ENCODE measurements at regions not wholly inside any gene's neighbourhood (a gene's known extent, or its start where the extent isn't known, plus 50 kb on each side); places are given as distances from the start of the nearest gene placed in this dataset.

DNA sequence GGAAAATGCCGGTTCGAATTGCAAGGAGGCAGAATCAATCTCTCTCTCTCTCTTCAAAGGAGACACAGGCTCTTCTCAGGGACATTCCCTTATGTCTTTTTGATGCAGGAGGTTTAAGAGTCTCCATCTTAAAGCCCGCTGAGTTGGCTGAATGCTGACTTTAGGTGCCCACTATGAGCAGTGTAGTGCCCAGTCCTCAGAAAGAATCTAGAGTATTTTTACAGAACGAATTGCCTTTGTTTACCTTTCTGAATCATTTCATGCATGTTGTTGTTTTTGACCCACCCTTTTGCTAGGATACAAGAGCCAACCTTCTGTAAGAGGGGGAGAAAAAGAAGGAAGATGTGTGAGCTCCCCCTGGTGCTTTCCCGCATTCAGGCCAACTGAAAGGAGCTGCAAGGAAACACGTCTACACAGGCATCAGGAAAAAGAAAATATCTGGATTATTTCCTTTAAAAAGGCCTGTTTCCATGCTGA is 193.5 kb upstream of the TCF4 start:
- ATAC-seq (peak; percentile 57), DNase-seq (ENCODE audit: missing footprints) (peak; percentile 50)

DNA sequence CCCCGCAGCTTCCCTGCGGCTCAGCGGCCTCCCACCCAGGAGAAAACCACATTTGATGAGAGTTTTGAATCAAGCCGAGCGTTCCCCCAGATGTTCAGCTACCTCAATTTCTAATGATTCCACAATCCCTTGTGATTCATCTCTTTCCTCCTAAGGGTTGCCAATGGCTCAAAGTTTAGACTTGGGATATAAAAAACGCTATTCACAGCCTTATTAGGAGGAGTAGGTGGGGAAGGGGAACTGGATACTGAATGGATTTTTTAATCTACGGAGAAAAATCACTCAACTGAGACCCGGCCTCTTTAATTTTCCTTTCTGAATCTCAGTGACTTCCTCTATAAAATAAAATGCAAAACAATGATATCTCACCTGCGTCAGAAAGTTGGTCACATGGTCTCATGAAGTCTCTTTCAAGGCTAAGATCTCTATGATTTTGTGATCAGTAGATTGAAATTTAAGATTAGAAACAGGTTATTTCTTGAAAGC is 192.6 kb upstream of the TCF4 start:
- ATAC-seq (peak; percentile 11), DNase-seq (ENCODE audit: missing footprints) (no peak)
- intact Hi-C loops (cut with DNase I) = loop anchor here (2.0 to 10.0 kb wide), 6 partner anchors 82 to 797 kb away; no protein-coding TSS in a partner anchor

More for the DNA sequence above, 193.5 kb upstream of the TCF4 start:
- intact Hi-C loops (cut with DNase I) = loop anchor here (2.0 to 10.0 kb wide), 6 partner anchors 81 to 796 kb away; no protein-coding TSS in a partner anchor

DNA sequence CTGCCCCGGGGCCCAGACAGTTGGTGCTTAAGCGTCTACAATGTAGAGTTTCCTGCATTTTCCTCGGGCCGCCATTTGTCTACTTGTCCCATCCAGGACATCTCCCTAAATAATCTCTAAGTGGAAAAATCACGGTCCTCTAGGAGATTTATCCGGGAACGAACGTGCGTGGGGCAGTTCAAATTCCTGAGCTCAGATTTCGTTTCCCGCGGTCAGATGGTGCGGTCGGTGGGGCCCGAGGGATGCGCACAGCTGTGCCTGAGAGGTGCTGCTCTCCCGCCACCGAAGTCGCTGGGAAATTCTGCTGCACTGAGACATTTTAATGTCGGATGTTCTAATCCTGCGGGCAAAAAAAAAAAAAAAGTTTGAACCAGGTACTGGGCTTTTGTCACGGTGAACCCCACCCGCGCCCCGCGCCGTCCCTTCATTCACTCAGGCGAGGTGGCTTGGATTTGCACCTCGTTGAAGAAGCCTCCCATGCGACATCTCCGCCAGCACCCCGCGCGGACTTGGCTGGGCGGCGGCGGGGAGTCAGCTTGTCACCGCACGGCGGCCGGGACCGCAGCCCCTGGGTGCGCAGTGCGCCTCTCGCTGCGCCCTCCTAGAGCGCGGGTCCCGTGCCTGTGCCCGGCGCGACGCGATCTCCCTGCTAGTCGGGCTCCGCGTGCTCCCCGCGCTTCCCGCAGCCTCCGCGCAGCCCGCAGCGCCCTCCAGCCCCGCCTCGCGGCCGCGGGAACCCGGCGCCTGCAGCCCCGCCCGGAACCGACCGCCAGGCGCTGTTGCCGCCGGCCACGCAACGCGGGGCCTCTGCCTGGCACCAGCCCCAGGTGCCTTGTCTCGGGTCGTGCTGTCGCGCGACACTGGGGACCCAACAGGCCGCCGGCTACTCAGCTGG is 191.9 kb upstream of the TCF4 start:
- ATAC-seq (peak; percentile 67), DNase-seq (ENCODE audit: missing footprints) (peak; percentile 71)
- intact Hi-C loops (cut with DNase I) = loop anchor here (2.0 to 10.0 kb wide), 9 partner anchors 82 to 797 kb away; partner anchors contain the start of gene TCF4

DNA sequence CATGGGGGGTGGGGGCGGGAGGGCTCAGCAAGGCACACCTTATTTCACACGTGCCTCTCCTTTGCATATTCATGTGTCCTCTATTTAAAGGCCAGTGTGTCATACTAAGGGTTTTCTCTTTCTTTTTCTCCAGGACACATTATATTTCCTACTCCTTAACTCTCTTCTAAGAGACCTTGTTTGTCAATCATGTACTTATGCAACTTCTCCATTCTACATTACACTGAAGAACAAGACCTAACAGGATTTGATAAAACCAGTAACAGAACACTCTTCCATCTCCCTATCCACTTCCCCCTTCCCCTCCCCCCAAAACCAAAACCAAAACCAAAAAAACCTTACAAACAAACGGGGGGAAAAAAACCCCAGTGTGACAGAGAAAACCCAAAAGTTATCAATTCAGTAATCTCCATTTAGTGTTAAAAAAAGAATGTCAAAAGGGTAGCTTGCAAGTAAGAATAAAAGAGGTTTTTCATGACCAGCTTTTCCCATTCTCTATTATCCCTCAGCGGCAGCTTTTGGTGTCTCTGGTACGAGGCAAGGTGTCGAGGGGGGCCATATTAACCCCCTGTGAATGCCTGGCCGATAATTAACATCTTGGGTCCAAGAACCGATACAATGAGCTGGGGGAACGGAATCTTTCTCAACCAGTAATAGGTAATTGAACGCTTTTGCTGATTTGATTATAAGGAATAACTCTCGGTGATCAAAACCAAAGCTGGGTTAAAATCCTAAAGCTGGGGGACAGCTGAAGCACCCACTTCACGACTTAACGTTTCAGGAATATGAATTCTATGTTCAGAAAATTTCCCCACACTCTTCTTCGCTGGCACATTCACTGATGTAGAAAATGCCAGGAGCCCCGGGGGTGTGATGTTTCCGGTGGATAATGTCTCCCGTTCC is 191.0 kb upstream of the TCF4 start:
- ATAC-seq (peak; percentile 60), DNase-seq (ENCODE audit: missing footprints) (peak; percentile 70)
- intact Hi-C loops (cut with DNase I) = loop anchor here (2.0 to 10.0 kb wide), 3 partner anchors 190 to 377 kb away; partner anchors contain the start of gene TCF4

DNA sequence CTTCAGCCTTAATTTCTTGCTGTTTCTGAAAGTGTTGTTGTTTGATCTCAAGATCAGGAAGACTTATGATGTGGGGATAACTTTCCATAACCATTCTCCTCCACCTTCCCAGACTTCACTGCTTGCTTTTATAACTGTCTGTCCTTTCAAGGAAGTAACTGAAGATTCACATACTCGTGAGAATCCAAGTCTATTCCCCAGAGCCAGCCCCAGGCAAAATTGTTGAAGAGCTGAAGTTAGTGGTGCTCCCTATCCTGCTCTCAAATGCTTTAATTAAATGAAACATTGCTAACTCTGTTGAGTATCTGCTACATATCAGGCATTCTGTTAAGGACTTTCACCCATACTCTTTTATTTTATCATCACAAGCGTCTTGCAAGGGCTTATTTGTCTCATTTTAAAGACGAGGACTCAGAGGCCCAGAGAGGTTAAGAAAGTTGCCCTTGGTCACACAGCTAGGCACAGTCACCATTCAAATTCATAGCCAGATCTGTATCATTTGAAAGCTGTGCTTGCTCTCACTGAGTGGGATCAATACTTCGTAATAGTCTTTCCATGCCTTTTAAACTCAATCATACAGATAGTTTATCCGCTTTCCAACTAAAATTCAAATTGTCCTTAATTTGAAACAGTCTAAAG is 189.8 kb upstream of the TCF4 start:
- intact Hi-C loops (cut with DNase I) = loop anchor here (2.0 to 10.0 kb wide), 3 partner anchors 189 to 375 kb away; partner anchors contain the start of gene TCF4
- DNase-seq (ENCODE audit: missing footprints) (no peak), ATAC-seq (no peak)

DNA sequence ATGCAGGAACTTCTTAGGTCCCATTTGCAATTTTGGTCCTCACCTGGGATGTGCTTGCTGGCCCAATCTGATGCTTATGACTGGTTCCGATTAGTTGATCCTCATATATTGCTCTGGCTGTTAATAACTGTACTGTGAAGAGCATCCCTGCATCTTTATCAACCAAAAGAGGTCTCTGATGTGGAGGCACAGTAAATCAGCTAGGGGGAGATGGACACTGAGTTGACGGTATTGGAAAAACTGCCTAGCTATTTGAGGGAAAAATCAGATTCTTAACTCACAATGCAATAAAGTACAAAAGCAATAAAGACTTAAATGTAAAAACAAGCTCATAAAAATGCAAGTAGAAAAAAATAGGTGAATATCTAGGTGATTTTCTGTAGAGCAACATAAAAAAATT is 188.0 kb upstream of the TCF4 start:
- DNase-seq (ENCODE audit: missing footprints) (no peak), ATAC-seq (no peak)
- intact Hi-C loops (cut with DNase I) = loop anchor here (5.0 to 10.0 kb wide), 2 partner anchors 261 to 374 kb away; no protein-coding TSS in a partner anchor

DNA sequence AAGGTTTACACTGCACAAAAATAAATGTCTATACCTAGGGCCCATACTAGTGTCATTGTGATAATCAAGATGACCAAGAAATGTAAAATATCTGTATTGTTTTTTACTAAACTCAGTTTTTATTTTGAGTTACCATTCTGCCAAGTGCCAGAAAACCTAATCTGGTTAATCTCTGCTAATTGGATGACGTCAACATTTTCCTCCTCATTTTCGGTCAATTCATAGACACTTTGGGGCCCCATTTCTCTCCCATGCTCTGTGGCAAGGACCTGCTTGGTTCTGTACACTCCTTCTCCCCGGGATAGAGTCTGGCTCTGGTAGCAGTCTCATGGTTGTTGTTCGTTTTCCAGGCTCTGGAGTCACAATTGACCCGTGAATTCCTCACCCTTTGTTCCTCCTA is 186.5 kb upstream of the TCF4 start:
- ATAC-seq (no peak), DNase-seq (ENCODE audit: missing footprints) (no peak)
- intact Hi-C loops (cut with DNase I) = loop anchor here (10.0 kb wide), 1 partner anchor 260 kb away; no protein-coding TSS in a partner anchor

DNA sequence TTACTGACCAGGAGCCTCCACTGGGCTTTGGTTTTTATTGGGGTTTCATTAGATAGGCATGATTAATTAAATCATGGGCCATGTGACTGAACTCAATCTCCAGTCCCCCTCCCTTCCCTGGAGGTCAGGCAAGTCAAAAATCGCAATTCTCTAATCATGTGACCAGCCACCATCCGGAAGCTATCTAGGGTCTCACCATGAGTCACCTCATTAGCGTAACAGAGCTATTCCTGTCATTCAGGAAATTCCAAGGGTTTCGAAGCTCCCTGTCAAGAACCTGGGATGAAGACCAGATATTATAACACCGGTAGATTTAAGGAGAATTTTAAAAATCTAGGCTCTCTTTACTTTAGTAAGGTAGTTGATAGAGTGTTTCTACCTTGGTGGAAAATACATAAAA is 180.3 kb upstream of the TCF4 start:
- intact Hi-C loops (cut with DNase I) = no loop called here
- DNase-seq (ENCODE audit: missing footprints) (no peak), ATAC-seq (no peak)

DNA sequence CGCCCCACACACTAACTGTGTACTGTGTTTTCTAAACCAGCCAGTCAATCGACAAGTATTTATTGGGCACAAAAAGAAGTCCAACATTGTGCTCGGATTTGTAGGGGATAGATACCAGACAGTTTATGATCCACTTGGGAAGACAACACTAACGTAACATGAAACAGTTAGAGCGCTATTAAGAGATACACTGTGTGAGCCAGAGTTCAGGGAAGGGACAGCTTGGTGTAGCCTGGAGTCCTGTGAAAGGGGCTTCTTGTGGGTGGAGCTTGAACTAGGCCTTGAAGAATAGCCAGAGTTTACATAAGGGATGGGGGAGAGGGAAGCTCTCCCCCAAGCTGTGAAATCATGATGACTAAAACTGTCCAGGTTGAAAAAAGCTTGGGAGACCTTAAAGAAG is 176.4 kb upstream of the TCF4 start:
- ATAC-seq (no peak), DNase-seq (ENCODE audit: missing footprints) (no peak)
- intact Hi-C loops (cut with DNase I) = no loop called here

DNA sequence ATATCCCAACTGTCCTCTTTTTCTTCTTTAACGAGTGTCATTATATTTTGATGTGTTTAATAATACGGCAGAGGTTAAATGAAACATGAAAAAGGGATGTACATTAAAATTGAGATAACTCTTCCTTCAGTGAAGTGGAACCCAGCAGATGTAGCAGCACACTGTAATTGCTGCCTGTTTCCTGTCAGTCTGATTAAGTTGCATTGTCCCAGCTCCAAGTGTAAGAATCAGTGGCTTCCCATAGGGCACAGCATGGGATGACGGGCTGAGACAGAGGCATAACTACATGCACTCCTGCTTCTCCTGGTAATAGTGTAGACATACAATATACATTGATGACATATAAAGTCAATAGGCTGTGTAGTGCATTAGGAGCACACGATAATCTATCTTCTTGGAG is 175.8 kb upstream of the TCF4 start:
- ATAC-seq (no peak), DNase-seq (ENCODE audit: missing footprints) (no peak)
- intact Hi-C loops (cut with DNase I) = no loop called here

DNA sequence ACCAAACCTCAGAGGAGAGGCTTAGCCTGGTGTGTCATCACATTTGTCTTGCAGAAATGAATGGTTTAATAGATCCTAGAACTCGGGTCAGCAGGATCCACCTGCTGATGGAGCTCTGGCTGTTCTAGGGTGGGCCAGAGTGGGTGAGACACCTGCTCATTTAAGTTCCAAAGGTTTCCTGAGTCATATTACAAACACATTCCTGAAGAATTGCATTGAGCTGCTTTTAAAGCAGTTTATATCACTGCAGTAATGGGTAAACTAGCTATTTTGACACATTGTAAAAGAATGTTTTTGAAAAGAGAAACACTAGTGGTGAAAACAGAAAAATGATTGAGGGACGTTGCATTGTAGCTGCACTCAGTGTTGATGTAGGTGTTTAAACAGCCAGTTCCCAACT is 175.3 kb upstream of the TCF4 start:
- no peak for DNase-seq (ENCODE audit: missing footprints)
- intact Hi-C loops (cut with DNase I) = no loop called here
- ATAC-seq = no peak

DNA sequence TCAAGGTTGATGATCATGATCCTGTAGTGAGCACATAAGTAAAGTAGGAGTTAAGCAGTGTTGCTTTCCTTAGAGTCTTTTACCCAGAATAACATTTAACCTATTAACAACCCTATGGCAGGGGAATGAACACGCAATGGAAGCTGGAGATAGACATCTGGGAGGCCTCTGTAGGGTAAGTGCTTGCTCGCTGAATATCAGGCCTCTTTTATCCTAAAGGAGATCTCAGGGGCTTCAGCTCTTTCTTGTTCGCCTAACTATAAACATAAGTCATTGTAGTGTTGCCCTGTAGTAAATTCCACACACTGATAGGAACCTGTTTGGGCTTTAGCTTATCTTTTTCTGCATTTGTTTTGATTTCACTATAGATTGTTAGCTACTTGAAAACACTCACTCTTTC is 174.4 kb upstream of the TCF4 start:
- intact Hi-C loops (cut with DNase I) = no loop called here
- ATAC-seq (no peak), DNase-seq (ENCODE audit: missing footprints) (no peak)

DNA sequence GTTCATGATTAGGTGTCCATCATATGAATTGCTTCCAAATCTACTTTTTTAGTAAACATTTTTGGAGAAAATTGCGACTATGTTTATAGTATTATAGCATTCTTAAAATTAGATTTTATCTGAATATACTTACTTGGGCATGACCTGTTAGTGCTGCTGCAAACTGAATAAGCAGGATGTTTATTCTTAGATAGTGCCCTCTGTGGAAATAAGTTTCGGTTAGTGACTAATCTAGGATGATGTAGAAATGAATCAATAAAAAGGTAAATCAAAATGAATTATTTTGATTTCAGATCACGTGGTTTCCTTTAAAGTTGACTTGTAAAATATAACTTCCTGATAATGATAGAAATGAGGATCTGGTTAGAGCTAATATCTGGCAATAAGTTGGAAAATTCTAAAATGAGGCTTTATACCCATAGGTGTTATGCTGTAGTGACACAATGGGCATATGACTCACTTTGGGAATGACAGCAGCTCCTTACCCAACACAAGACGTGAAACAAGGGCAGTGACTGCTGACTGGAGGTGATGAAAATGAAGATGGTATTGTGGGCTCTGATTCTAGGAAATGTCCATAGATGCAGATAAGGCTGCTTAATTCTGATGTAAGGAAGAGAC is 165.8 kb upstream of the TCF4 start:
- DNase-seq (ENCODE audit: missing footprints) = no peak
- no peak for ATAC-seq
- intact Hi-C loops (cut with DNase I) = no loop called here

DNA sequence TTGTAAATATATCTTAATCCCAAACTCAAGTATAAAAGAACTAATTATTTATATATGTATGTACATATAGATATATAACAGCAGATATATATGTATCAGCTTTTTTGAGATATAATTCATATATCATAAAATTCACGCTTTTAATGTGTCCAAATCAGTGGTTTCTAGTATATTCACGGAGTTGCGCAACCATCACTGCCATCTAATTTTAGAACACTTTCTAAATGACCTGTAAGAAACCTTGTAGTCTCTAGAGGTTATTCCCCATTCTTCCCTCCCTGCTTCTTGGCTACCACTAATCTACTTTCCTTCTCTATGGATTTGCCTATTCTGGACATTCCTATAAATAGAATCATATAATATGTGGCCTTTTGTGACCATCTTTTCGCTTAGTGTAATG is 163.5 kb upstream of the TCF4 start:
- DNase-seq (ENCODE audit: missing footprints) (no peak), ATAC-seq (no peak)
- intact Hi-C loops (cut with DNase I) = no loop called here

DNA sequence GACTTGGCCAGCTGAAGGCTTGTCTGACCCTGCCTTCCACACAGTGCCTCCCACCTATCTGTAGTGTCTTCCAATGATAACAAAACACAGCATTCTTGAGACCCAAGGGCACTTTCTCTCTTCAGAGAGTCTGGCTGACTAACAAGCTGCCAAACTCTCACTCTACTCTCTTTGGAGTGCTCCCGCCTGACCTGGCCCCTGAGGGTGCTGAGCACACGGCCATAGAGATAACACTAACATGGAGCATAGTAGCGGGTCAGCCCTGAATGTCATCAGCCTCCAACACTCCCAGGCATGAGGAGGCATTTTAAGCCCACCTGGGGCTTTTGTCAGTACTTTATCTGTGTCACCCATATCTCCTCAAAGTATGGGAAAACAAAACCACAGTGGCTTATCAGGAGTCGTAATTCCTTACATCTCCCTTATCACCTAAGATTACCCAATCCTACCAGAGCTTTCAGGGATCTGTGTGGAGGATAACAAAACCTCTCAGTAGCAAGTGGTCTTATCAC is 160.3 kb upstream of the TCF4 start:
- ATAC-seq (no peak), DNase-seq (ENCODE audit: missing footprints) (no peak)
- intact Hi-C loops (cut with DNase I) = no loop called here

DNA sequence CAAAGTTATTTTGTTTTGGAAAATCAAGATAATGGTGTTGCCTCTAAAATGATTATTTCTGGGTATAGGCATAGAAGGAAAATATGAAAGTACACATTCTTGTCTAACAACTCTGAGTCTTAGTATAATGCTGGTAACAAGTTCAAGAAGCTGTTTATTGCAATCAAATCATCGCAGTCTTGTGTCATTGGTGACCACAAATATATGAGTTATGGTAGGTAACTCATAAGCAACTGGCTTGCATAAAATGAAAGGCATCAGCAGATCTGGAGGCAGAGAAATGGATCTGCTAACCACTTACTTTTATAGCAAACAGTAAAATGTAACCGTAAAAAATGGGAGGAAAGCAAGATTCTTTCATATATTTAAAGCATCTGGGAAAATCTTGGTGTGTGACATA is 156.2 kb upstream of the TCF4 start:
- DNase-seq (ENCODE audit: missing footprints) = no peak
- intact Hi-C loops (cut with DNase I) = no loop called here
- no peak for ATAC-seq

DNA sequence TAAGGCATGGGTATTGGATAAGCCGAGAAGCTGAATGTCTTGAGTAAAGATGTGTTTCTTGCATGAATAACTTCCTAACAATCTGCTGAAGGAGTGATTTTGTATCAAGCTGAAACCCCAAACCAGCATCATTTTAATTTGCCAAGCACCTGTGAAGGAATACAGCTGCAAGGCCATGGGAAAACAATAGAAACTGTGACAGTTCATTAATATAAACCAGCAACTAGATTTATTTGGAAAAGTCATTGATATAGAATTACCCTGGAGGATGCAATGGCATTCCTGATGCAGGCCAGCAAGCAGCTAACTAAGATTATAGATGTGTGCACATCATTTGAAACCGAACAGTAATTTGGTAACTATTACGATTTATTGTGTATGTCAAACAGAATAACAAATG is 155.7 kb upstream of the TCF4 start:
- ATAC-seq (no peak), DNase-seq (ENCODE audit: missing footprints) (no peak)
- intact Hi-C loops (cut with DNase I) = no loop called here

DNA sequence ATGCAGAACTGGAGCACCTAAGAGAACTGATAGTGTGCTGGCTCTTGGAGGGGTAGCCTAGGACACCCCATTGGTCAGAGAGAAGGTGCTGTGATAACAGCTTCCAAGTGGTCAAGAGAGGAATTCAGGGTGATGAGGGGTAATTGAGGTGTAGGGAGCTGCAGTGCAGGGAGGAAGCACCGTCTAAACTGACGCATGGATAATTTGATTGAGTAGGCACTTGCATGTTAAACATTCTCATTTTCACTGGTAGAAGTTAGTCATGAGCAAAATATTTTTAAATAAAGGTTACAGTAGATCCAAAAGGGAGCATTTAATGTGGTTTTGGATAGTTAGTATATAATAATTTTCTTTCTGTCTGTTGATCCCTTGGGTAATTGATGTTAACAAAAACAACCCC is 155.1 kb upstream of the TCF4 start:
- no peak for ATAC-seq
- no peak for DNase-seq (ENCODE audit: missing footprints)
- intact Hi-C loops (cut with DNase I) = no loop called here
